Tibial nerve (tissue), 4 donors: ENCODE measurements at regions not wholly inside any gene's neighbourhood (a gene's known extent, or its start where the extent isn't known, plus 50 kb on each side); places are given as distances from the start of the nearest gene placed in this dataset.

Experiments used
- EP300 ChIP-seq, 2 donors: sonication (generic); formaldehyde crosslinking; IDR thresholded peaks; one replicate each; pipeline ENCODE4 v1.6.1; 2017; ENCODE audit warnings: antibody characterized with exemption in 2 of 2, mild to moderate bottlenecking in 1 of 2
- TF ChIP-seq, protein P1 (sequence below), 5 experiments: fragments of 200-600 bp in 3 of 5; fragments of 450-650 bp in 2 of 5; sonication (generic) in 3 of 5; IDR thresholded peaks; one replicate each; pipeline ENCODE4 v1.5.1; 2016 to 2019; ENCODE audit warnings: antibody characterized with exemption in 5 of 5, mild to moderate bottlenecking in 3 of 5, moderate library complexity in 2 of 5

DNA sequence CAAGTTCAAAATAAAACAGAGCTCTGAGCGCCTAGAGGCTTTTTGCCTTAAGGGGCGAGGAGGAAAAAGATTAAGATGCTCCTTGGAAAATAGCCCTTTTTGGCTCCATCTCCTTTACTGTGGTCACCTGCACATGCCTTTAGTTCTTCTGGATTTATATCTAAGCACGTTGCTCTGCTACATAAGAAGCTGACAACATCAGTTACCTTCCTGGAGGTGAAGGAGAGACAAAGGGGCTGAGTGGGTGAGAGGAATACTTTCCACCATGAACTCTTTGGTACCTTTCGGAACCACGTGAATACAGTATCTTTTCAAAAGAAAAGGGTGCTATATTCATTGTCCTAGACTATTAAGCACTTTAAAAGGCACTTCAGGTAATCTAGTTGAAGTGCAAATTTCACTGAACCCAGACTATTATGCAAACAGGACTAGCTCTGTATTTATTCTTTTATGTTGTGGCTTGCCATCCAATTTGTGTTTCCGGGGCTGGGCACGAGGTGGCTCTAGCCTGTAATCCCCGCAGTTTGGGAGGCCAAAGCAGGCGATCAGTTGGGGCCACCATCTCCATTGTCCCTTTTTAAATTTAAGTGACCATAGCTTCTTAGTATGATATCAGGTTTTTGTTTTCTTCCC is 201.5 kb downstream of the TM9SF2 start:
- TF ChIP-seq, protein P1, sequence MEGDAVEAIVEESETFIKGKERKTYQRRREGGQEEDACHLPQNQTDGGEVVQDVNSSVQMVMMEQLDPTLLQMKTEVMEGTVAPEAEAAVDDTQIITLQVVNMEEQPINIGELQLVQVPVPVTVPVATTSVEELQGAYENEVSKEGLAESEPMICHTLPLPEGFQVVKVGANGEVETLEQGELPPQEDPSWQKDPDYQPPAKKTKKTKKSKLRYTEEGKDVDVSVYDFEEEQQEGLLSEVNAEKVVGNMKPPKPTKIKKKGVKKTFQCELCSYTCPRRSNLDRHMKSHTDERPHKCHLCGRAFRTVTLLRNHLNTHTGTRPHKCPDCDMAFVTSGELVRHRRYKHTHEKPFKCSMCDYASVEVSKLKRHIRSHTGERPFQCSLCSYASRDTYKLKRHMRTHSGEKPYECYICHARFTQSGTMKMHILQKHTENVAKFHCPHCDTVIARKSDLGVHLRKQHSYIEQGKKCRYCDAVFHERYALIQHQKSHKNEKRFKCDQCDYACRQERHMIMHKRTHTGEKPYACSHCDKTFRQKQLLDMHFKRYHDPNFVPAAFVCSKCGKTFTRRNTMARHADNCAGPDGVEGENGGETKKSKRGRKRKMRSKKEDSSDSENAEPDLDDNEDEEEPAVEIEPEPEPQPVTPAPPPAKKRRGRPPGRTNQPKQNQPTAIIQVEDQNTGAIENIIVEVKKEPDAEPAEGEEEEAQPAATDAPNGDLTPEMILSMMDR (IDR thresholded peaks at IDR 0.05), result no peak
- TF ChIP-seq EP300 (IDR thresholded peaks at IDR 0.05), result no peak
